ENCODE measurements at regions not wholly inside any gene's neighbourhood (a gene's known extent, or its start where the extent isn't known, plus 50 kb on each side); places are given as distances from the start of the nearest gene placed in this dataset.

DNA sequence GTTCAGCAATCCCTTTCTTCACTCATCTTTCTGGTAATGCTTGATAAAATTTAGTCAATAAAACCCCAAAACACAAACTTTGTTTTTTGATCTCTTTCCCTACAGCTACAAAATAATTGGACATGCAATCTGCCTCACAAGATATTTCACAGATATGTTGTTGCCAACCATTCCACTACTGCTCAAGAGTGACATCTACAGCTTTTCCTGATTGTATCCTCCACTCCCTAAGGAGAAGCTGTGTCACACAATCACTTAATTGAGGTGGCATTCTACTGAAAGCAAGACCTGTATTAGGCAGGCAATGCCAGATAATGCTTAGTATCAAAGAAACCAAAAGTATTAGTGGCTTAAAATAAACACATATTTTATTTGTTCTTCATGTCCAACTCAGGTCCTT is 1646.2 kb upstream of the SPRY2 start:
- Histone ChIP-seq H3K27ac (ENCODE audit: low read depth, low read length) (no peak overlapping the region), H3K4me3 (ENCODE audit: low read depth, low read length) (no peak overlapping the region), H3K4me1 (ENCODE audit: control insufficient read depth, insufficient read depth, low read length, unreplicated experiment) (no peaks in the 10 kb centered on the region), H2AFZ (ENCODE audit: low read length, unreplicated experiment) (no peak overlapping the region), H3K36me3 (ENCODE audit: insufficient read depth, low read length) (no peaks in the 10 kb centered on the region), H3K79me2 (ENCODE audit: control insufficient read depth, insufficient read depth, low read length, unreplicated experiment) (no peaks in the 10 kb centered on the region), H3K27me3 (ENCODE audit: insufficient read depth, low read length) (no peaks in the 10 kb centered on the region)

DNA sequence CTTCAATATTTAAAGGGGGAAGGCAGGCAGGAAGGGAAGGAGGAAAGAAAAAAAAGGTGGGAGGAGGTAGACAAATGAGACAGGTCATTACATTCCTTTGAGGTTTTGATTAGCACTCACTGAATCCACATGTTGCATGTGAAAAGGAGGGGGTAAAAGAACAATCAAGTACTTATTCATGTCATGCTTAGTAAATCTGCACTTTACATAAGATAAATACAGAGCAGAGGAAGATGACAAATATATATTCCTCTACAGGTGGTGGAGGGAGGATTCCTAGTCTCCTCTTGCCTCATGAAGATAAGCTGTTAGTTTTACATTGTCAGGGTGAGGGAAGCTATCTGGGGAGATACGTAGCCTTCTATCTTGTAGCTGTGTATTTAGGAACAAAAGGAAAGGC is 1645.4 kb upstream of the SPRY2 start:
- no peaks in the 10 kb centered on the region for H3K36me3 ChIP-seq (ENCODE audit: insufficient read depth, low read length)
- no peak overlapping the region for H3K4me3 ChIP-seq (ENCODE audit: low read depth, low read length)
- no peaks in the 10 kb centered on the region for H3K79me2 ChIP-seq (ENCODE audit: control insufficient read depth, insufficient read depth, low read length, unreplicated experiment)
- no peak overlapping the region for H2AFZ ChIP-seq (ENCODE audit: low read length, unreplicated experiment)
- H3K27me3 ChIP-seq (ENCODE audit: insufficient read depth, low read length): no peaks in the 10 kb centered on the region
- no peaks in the 10 kb centered on the region for H3K4me1 ChIP-seq (ENCODE audit: control insufficient read depth, insufficient read depth, low read length, unreplicated experiment)
- H3K27ac ChIP-seq (ENCODE audit: low read depth, low read length): no peak overlapping the region

DNA sequence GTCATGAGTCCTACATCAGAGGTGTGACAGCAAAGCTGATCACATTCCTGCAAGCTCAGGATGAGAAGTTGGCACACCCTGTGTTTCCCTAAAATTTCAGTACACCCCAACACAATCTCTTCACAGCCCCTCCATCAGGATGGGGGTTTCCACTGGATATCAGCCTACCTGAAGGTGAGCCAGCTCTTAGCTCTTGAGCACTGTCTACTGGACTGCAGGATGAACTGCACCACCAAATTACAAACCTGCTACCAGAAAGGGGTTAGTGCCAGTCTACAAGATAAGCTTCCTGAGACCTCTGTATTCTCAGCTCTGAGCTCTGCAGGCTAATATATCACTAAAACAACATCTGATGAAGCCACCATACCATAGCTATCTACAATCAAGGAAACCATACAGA is 1616.2 kb upstream of the SPRY2 start:
- H3K27me3 ChIP-seq (ENCODE audit: insufficient read depth, low read length): no peaks in the 10 kb centered on the region
- H3K36me3 ChIP-seq (ENCODE audit: insufficient read depth, low read length): no peaks in the 10 kb centered on the region
- no peak overlapping the region for H3K4me3 ChIP-seq (ENCODE audit: low read depth, low read length)
- no peaks in the 10 kb centered on the region for H3K4me1 ChIP-seq (ENCODE audit: control insufficient read depth, insufficient read depth, low read length, unreplicated experiment)
- H3K27ac ChIP-seq (ENCODE audit: low read depth, low read length): no peak overlapping the region
- H2AFZ ChIP-seq (ENCODE audit: low read length, unreplicated experiment): no peak overlapping the region
- no peaks in the 10 kb centered on the region for H3K79me2 ChIP-seq (ENCODE audit: control insufficient read depth, insufficient read depth, low read length, unreplicated experiment)

DNA sequence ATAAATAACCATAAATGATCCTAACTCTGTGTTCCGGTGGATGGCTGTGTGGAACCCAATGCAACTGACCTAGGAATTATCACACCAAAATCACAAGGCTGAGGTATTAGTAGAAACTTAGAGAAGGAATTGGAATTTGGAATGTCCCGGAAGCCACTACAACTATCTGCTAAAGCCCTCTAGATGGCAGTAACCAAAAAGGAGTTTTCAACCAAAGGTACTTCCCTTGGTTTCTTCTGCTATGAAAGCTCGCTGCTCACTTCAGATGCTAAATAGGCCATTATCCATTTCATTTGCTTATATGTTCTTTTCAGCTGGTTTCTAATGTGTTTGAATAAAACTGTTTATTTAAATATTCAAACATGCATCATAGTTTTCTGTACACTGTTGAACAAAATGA is 1589.1 kb upstream of the SPRY2 start:
- no peaks in the 10 kb centered on the region for H3K79me2 ChIP-seq (ENCODE audit: control insufficient read depth, insufficient read depth, low read length, unreplicated experiment)
- H3K4me1 ChIP-seq (ENCODE audit: control insufficient read depth, insufficient read depth, low read length, unreplicated experiment): no peaks in the 10 kb centered on the region
- no peaks in the 10 kb centered on the region for H3K27me3 ChIP-seq (ENCODE audit: insufficient read depth, low read length)
- no peak overlapping the region for H2AFZ ChIP-seq (ENCODE audit: low read length, unreplicated experiment)
- H3K4me3 ChIP-seq (ENCODE audit: low read depth, low read length): no peak overlapping the region
- no peak overlapping the region for H3K27ac ChIP-seq (ENCODE audit: low read depth, low read length)
- no peaks in the 10 kb centered on the region for H3K36me3 ChIP-seq (ENCODE audit: insufficient read depth, low read length)

- Histone ChIP-seq H2AFZ (ENCODE audit: low read length, unreplicated experiment) (no peak overlapping the region), H3K27ac (ENCODE audit: low read depth, low read length) (no peak overlapping the region), H3K4me1 (ENCODE audit: control insufficient read depth, insufficient read depth, low read length, unreplicated experiment) (no peaks in the 10 kb centered on the region), H3K36me3 (ENCODE audit: insufficient read depth, low read length) (no peaks in the 10 kb centered on the region), H3K4me3 (ENCODE audit: low read depth, low read length) (no peak overlapping the region), H3K79me2 (ENCODE audit: control insufficient read depth, insufficient read depth, low read length, unreplicated experiment) (no peaks in the 10 kb centered on the region), H3K27me3 (ENCODE audit: insufficient read depth, low read length) (no peaks in the 10 kb centered on the region)
Measured at GRCh38 chr13:81927347-81927746, 1586.4 kb upstream of the SPRY2 start.

DNA sequence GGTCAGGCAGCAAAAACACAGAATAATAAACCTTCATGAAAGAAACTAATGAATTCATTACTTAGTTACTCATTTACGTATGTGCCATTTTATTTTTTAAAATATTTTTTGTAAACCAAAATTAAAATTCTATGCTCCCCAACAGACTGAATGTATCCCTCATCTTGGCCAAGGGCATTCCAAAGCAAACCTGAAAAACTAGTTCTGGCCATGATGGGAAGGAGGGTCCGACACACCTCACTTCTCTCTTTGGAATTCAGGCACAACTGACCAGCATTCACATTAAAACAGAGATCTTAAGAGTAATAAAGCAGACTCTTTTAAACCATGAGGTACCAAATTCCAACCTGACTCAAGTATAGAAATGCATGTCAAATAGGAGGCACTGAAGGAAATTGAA is 1576.9 kb upstream of the SPRY2 start:
- Histone ChIP-seq H3K36me3 (ENCODE audit: insufficient read depth, low read length) (no peaks in the 10 kb centered on the region), H3K27ac (ENCODE audit: low read depth, low read length) (no peak overlapping the region), H3K27me3 (ENCODE audit: insufficient read depth, low read length) (no peaks in the 10 kb centered on the region), H3K4me3 (ENCODE audit: low read depth, low read length) (no peak overlapping the region), H3K4me1 (ENCODE audit: control insufficient read depth, insufficient read depth, low read length, unreplicated experiment) (no peaks in the 10 kb centered on the region), H3K79me2 (ENCODE audit: control insufficient read depth, insufficient read depth, low read length, unreplicated experiment) (no peaks in the 10 kb centered on the region), H2AFZ (ENCODE audit: low read length, unreplicated experiment) (no peak overlapping the region)

DNA sequence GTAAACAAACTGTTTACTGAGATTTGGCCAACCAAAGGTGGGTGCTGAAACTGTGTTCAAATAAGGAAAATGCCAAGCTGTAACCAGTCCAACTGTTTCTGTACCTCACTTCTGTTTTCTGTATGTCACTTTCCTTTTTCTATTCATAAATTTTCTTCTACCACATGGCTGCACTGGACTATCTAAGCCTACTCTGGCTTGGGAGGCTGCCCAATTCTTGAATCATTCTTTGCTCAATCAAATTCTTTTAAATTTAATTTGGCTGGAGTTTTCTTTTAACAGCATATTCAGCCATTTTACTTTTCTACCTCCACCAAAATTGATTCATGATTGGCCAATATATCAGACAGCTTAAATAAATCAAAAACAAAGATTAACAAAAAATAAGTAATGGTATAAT is 1575.5 kb upstream of the SPRY2 start:
- Histone ChIP-seq H3K36me3 (ENCODE audit: insufficient read depth, low read length) (no peaks in the 10 kb centered on the region), H3K27ac (ENCODE audit: low read depth, low read length) (no peak overlapping the region), H3K27me3 (ENCODE audit: insufficient read depth, low read length) (no peaks in the 10 kb centered on the region), H2AFZ (ENCODE audit: low read length, unreplicated experiment) (no peak overlapping the region), H3K4me1 (ENCODE audit: control insufficient read depth, insufficient read depth, low read length, unreplicated experiment) (no peaks in the 10 kb centered on the region), H3K79me2 (ENCODE audit: control insufficient read depth, insufficient read depth, low read length, unreplicated experiment) (no peaks in the 10 kb centered on the region), H3K4me3 (ENCODE audit: low read depth, low read length) (no peak overlapping the region)

DNA sequence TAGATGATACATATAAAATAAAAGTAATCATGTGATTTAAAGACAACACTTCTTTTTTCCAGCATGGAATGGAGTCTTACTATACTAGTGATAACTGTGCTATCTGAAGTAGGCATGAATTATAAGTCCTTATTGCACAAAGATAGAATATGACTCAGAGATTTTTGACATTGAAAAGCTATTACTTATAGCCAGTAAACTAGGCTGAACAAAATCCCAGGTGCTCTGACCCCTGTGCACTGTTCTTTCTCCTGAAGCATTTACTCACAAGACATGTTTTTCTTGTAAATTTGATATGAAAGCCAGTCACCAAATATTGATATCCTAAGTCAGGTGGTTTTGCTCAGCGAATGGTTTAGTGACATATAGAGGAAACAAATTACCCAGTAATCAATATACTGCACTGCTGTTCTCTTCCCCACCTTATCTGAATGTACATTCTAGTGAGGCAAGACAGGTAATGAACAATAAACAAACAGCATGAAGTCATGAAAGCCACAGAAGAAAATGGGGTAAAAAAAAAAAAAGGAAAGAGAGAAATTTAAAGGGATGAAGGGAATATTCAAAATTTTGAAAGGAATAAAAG is 1567.0 kb upstream of the SPRY2 start:
- no peaks in the 10 kb centered on the region for H3K4me1 ChIP-seq (ENCODE audit: control insufficient read depth, insufficient read depth, low read length, unreplicated experiment)
- H3K27ac ChIP-seq (ENCODE audit: low read depth, low read length): no peak overlapping the region
- no peak overlapping the region for H2AFZ ChIP-seq (ENCODE audit: low read length, unreplicated experiment)

DNA sequence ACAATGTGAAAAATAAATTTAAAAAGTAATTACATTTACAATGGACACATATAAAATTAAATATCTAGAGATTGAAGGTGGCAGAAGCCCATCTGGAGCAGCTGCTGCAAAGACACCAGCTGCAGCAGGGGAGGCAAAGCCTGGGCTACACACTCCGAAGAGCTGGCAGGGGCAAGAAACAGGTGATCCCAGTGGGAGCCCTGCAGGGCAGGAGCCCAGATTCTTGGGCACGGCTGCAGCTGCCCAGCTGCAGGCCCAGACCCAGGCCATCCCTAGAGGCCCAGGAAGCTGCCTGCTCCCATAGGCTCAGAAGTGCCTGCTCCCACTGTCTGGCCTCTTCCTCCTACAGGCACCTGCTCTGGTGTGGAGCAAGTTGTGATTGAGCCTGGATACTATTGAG is 1547.9 kb upstream of the SPRY2 start:
- no peaks in the 10 kb centered on the region for H3K27me3 ChIP-seq (ENCODE audit: insufficient read depth, low read length)
- H2AFZ ChIP-seq (ENCODE audit: low read length, unreplicated experiment): no peak overlapping the region
- no peak overlapping the region for H3K27ac ChIP-seq (ENCODE audit: low read depth, low read length)

More for the DNA sequence above, 1567.0 kb upstream of the SPRY2 start:
- Histone ChIP-seq H3K79me2 (ENCODE audit: control insufficient read depth, insufficient read depth, low read length, unreplicated experiment) (no peaks in the 10 kb centered on the region), H3K27me3 (ENCODE audit: insufficient read depth, low read length) (no peaks in the 10 kb centered on the region), H3K4me3 (ENCODE audit: low read depth, low read length) (no peak overlapping the region), H3K36me3 (ENCODE audit: insufficient read depth, low read length) (no peaks in the 10 kb centered on the region)

DNA sequence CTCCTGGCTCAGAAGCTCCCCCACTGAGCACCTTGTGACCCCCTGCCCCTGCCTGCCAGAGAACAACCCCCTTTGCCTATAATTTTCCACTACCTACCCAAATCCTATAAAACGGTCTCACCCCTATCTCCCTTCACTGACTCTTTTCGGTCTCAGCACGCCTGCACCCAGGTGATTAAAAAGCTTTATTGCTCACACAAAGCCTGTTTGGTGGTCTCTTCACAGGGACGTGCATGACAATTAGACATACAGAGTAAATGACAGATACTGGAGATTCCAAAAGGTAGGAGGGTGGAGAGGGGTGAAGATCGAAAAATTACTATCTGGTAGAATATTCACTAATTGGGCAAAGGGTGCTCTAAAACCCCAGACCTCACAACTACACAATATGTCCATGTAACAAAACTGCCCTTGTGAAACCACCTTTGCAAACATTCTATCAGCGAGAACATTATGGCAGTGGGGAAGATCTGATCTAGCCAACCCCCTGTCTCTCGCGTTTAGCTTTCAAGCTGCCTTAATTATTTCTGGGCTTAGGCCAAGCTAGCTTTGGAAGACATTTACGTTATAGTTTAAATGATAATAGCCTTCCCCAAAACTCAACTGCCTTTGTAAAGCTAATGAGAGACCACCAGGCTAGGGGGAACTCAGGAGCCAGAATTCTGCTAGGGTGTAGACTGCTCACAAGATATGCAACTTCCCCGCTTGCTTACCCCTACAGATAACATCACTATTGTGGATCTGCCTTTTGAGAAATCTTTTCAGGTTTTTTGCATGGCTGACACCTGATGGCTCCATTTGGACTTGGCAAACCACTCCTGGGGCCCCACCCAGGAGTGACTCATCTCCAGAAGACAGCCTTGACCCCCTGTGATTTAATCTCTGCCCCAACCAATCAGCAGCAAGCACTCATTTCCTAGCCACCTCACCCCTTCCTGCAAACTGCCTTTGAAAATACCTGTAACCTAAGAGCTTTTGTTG is 1534.0 kb upstream of the SPRY2 start:
- Histone ChIP-seq H3K27ac (ENCODE audit: low read depth, low read length) (no peak overlapping the region), H3K27me3 (ENCODE audit: insufficient read depth, low read length) (no peaks in the 10 kb centered on the region), H2AFZ (ENCODE audit: low read length, unreplicated experiment) (no peak overlapping the region), H3K4me1 (ENCODE audit: control insufficient read depth, insufficient read depth, low read length, unreplicated experiment) (no peaks in the 10 kb centered on the region), H3K79me2 (ENCODE audit: control insufficient read depth, insufficient read depth, low read length, unreplicated experiment) (no peaks in the 10 kb centered on the region), H3K4me3 (ENCODE audit: low read depth, low read length) (no peak overlapping the region), H3K36me3 (ENCODE audit: insufficient read depth, low read length) (no peaks in the 10 kb centered on the region)

More for the DNA sequence above, 1547.9 kb upstream of the SPRY2 start:
- Histone ChIP-seq H3K4me3 (ENCODE audit: low read depth, low read length) (no peak overlapping the region), H3K36me3 (ENCODE audit: insufficient read depth, low read length) (no peaks in the 10 kb centered on the region), H3K4me1 (ENCODE audit: control insufficient read depth, insufficient read depth, low read length, unreplicated experiment) (no peaks in the 10 kb centered on the region), H3K79me2 (ENCODE audit: control insufficient read depth, insufficient read depth, low read length, unreplicated experiment) (no peaks in the 10 kb centered on the region)

GRCh38 chr13:81874253-81874652 is 1533.3 kb upstream of the SPRY2 start:
- Histone ChIP-seq H3K4me1 (ENCODE audit: control insufficient read depth, insufficient read depth, low read length, unreplicated experiment) (no peaks in the 10 kb centered on the region), H2AFZ (ENCODE audit: low read length, unreplicated experiment) (no peak overlapping the region), H3K4me3 (ENCODE audit: low read depth, low read length) (no peak overlapping the region), H3K79me2 (ENCODE audit: control insufficient read depth, insufficient read depth, low read length, unreplicated experiment) (no peaks in the 10 kb centered on the region), H3K27me3 (ENCODE audit: insufficient read depth, low read length) (no peaks in the 10 kb centered on the region), H3K36me3 (ENCODE audit: insufficient read depth, low read length) (no peaks in the 10 kb centered on the region), H3K27ac (ENCODE audit: low read depth, low read length) (no peak overlapping the region)

Measured in ACC112 (cell line).